GM21723 (cell line): ENCODE measurements at regions not wholly inside any gene's neighbourhood (a gene's known extent, or its start where the extent isn't known, plus 50 kb on each side); places are given as distances from the start of the nearest gene placed in this dataset.

Experiments
- ATAC-seq: cut with Tn5 transposase; IDR thresholded peaks from one replicate; pipeline ENCODE4 v1.9.1; 2021; ENCODE audit warnings: mild to moderate bottlenecking, moderate library complexity; ENCODE audit not compliant: unreplicated experiment

DNA sequence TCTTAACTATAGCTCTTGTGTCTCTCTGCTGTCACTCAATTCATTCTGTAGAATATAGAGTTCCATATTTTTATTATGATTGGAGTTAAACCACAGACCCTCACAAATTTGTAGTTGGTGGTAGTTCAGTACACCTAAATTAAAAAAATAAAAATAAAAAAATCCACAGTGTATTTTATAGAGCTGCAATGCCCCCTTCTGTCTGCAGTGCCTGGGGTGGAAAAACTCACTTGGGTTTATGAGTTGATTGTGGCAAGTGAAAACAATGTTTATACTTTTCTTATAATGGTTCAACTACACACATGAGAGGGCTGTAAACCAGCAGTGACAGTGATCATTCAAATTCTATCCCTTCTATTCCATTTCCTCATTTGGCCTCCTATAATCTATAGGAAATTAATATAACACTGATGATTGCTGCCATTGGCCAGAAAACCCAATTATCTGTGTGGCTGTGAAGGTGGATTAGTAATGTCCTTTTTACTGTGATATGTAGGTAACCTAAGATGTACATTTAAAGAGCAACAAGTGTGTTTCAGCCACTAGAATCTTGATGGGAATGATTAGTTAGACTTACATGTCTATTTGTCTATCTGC is 166.9 kb upstream of the LRIG3 start:
- no peak for ATAC-seq

DNA sequence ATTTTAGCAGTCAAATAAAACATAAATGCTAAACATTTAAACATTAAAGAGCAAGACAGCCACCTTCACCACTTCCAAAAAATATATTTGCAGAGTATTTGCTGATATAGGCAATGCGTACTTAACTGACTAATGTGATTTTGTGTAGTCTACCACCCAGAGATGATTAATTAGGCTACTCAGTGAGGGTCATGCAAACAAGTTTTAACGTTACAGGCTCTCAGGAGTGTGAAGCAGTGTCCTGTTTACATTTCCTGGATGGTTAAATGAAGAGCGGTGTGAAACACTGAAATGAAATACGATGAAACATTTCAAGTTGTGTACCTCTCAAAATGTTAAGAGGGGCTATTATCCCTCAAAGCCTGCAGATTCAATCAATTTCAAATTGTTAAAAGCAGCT is 165.8 kb upstream of the LRIG3 start:
- ATAC-seq: no peak

DNA sequence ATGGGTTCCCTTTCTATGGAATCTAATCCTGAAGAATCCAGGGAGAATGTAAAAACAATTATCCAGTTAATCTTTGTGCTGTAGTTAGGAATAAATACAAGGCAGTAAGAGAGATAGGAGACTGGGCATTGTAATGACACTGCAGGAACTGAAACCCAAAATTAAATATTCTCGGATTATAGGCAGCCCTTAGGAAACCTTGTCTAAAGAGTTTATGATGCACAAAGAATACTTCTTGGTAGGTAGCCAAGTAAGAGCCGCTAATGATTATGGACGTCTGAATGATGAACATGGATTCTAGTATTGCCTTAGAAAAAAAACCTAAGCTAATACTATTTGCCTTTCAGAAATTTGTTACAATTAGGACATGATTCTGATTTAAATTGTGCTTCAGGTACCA is 165.4 kb upstream of the LRIG3 start:
- no peak for ATAC-seq

DNA sequence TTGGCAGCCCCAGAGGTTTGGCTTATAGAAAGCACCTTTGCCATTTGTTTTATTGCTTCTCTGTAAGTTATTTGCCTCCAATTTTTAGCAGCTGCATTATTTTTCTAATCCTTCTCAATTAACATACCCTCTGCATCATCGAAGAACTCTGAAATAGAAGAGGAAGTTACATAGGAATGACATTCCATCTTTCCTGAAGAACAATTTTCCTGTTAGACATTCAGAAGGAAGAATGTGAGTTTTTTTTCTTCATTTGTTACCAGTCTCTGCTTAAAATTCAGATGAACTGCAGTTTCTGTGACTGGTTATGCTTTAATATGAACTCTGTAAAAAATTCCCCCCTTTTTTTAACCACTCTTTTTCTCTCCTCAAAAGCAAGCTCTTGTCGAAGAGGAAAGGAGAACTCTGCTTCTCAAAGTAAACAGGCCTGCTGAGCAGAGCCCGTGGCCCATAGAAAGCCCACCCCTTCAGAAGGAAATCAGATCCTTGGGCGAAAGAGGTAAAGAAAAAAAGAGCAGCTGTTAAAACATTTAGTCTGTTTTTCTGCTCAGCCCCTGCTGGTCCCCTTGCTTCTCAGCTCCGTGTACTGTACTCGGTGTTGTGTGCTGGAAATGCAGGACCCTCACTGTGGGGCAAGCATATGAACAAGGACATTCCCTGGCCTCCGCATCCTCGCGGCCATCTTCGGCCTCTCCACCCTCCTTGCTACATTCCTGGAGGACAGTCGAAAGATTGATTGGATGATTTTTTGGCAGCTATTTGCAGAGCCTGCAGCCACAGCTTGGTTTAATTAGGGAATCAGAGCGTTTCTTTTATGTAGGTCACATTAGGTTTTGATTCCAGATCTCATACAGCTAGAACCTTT is 164.4 kb upstream of the LRIG3 start:
- ATAC-seq: no peak

DNA sequence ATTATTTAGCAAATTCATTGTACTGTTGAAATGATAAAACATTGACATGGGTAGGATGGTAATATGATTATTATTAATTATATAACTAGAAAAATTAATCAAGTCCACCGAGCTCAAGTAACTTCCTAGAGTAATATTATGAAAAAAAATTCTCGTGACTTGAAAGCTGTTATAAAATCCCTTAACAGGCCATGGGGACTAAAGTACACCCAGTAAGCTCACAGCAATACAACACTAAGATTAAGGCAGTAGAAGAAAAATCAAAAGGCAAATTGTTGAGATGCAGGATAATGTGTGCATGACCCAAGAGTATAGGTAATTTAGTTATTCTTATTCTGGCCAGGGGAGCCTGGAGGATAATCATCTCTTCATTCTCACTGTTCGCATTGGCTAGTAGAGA is 162.6 kb upstream of the LRIG3 start:
- no peak for ATAC-seq

DNA sequence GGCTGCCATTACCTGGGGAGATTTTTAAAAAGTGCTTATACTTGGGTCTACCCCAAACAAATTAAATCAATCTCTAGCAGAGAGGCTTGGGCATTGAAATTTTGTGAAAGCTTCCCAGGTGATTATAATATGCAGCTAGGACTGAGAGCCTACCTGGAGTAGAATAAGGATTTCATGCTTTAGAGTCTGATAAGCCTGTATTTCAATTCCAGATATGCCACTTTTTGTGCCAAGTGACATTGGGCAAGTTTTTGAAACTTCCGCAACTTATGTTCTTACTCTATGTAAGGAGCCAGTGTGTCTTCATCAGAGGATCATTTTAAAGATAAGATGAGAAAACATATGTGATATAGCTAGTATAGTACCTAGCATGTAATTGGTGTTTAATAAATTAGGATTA is 159.8 kb upstream of the LRIG3 start:
- no peak for ATAC-seq

DNA sequence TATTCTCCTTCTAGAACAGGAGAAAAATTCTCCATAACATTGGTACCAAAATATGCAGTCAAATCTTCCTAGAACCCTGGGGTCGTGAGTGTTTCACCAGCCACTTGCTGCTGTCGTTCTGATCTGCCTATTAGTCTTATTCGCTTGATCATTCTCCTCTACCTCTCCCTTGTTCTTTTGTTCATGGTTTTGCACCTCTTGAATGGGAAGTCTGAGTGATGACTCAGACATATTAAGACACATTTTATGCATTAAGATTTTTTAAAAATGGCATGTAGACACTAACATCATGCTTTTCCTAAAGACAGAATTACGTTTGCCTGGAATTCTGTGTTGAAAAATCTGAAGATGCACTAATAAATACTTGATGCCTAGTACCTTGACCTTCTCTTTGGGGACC is 159.2 kb upstream of the LRIG3 start:
- no peak for ATAC-seq

DNA sequence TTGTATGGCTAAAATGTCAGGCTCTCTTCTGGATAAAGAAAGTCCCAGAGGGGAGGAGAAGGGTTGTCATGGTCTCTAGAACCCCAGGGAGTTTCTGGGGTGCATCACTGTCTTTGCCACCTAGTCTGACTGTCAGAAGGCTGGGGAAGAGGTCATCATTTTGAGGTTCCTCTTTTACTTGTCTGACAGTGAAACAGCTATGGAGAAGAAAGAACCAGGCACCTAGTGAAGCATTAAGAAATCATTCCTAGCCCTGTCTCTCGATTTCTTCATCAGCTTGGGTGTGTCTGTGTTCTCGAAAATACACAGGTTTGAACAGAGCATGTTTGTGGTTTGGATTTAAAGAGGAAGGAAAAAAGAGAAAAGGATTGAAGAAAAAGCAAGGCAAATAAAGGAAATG is 158.7 kb upstream of the LRIG3 start:
- ATAC-seq: no peak

DNA sequence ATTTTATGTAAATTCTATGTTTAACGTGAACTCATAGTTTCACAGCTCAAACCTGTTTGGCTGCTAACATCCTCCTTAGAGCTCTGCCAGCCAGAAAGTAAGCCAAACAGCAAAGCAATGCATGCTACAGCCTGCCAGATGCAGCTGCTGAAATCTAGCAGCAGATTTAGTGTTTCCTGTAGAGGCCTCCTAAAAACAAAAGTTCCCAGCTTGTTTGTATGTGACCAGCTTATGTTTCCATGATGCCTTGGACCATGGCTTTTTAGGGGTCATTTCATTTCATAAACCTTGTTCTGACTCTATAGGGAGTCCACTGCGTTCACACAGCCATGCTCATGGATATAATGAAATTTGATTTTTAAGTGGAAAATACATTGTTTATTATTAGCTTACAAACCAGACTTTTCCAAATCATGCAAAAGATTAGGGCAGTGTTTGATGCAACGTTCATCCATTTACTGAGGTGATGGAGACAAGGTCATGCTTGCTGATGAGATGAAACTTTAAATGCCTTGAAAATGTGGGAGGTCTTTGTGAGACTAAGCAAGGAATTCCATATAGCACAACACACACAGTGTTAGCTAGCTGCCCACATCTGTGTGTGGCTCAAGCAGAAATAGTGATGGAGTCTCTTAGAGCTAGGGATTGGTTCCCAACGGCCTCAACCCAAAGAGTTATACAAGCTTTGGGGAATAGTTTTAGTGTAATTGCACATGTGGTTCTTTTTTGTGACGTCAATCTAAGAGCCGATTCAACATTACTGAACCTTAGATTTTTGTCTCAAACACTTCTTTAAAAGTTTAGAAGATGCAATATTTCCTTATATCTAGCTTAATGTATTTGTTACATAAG is 157.5 kb upstream of the LRIG3 start:
- no peak for ATAC-seq

DNA sequence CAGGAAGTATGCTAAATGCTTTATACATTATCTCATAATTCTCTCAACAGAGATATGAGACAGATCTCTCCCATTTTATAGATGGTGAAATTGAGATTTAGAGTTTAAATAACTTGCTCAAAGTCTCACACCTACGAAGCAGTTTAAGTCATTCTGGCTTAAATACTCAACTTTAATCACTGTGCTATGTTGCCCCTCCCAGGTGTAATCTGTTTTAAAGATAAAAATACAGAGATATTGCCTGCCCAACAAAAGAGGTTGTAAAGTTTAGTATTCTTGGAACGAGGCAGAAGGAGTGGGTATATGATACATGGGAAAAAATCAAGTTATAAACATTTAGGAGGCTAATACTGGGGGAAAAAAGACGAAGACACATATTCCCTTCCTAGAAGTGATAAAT is 156.8 kb upstream of the LRIG3 start:
- no peak for ATAC-seq

DNA sequence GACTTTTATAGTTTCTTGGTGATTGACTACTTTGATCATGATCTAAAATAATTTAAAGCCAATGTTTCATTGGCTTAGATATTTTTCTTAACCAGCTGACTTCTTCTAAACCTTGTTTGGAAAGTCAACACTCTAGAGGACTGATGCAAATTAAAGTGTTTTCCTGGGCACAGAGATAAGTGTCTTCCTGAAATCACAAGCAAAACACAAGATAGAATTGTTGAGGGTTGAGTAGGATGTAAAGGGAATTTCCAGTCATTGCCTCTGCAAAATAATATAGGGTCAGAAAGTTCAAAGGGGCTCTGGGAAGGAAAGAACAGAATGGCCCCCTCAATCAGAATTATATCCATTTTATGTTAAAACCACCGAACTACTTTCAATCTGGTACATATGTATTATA is 156.3 kb upstream of the LRIG3 start:
- no peak for ATAC-seq

DNA sequence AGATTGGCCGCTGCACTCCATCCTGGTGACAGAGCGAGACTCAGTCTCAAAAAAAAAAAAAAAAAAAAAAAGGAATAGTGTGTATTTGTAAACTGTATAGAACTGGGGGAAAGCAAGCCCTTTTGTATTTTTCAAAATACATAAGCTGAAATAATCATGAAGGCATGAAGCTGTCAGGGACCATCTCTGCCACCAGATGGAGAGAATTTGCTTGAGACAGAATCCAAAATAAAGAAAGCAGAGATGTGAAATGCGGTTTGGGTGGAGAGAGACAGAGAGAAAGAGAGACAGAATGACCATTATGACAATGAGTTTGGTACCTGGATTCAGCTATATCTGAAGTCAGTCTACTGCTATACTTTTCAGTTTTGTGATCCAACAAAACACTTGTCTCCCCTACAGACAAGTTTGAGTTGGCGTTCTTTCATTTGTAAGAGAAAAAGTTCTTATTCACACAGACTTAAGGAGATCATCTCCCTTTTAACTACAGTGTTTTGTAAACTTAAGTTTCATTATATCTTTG is 155.7 kb upstream of the LRIG3 start:
- no peak for ATAC-seq

DNA sequence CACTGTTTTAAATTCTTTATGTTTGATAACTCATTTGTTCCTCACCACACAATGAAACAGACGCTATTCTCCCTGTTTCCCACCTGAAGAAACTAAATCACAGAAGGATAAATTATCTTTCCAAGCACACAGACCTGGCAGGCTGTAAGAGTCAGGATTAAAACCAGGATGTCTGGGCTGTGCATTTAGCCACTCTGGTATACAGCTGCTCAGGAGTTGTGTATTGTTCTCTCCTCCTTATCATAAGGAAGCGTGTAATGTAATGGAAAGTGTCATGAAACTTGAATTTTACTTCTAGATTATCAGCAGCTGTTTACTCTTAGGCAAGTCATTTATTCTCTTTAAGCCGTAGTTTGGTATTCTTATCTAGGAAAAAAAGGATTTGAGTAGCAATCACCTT is 154.8 kb upstream of the LRIG3 start:
- ATAC-seq: no peak

DNA sequence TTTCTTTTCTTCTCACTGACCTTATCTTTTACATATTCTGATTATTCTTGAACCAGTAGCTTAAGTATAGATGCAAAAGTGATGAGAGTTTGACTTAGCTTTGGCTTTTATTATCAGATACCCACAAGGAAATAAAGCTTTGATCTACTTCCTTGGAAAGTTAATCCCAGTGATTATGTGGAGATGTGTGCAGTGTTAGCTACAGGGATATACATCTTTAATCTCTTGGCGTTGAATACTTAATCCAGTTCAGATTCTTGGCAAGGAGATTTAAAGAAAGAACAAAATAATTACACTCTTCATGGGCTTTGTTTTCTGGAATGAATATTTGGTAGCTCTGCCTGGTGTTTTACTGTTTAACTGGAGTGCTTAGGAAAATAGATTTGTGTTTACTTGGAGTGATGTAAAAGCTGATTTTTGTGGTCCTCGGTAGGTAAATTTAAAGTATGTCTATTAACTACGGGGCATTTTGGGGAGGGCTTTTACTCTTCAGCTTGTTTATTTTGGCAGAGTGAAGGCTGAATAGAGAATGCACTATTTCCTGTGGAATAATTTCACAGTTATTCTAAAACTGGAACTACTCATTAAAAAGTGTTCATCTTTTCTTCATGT is 150.1 kb upstream of the LRIG3 start:
- no peak for ATAC-seq

DNA sequence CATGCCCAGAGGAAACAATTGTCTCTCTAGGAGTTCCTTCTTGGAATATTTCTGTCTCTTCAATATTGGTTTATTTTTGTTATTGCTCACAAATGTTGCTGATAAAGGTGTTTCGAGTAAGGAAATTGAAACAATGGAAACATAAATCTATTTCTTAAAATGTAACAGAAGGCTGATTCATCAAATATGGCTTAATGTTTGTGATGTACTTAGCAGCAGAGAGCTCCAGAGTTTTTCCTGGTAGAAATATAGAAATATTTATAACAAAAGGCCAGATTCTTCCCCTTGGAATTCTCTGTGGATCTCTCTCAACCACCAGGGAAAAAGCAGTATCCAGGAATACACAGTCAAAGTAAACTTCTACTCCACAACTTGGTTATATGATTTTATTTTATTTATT is 149.2 kb upstream of the LRIG3 start:
- no peak for ATAC-seq

DNA sequence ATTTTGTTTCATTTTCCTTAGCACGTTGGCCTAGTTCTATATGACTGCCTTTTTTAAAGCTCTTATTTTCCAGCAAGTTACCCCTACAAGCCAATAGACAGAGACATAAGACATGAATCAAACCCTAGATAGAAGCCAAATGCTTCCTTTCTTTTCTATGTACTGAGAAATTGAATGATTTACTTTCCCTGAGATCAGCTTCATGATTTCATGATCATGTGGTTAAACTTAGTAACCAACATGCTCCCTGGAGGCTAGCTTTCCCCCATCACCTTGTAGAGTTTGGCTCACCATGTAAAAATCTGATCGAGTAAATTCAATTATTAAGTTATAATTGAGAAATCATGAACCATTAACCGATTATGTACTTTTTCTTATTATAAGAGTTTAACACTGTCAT is 148.1 kb upstream of the LRIG3 start:
- no peak for ATAC-seq

DNA sequence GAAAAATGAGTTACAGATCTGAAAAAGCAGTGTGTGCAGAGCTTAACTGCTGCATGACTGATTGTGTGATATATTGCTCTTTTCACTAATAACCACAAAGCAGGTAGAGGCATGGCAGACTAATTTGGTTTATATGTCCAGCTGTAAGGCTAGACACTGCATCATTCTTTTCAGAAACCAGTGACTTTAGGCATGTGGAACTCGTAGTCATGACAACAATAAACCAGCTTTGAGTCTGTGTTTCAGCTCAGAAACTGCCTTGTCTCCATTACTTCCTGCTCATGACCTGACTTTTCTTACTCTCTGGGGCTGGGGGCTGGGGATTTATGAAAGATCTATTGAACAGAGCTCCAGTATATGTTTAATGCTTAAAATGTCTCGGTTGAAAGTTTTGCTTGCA is 146.8 kb upstream of the LRIG3 start:
- ATAC-seq: no peak

DNA sequence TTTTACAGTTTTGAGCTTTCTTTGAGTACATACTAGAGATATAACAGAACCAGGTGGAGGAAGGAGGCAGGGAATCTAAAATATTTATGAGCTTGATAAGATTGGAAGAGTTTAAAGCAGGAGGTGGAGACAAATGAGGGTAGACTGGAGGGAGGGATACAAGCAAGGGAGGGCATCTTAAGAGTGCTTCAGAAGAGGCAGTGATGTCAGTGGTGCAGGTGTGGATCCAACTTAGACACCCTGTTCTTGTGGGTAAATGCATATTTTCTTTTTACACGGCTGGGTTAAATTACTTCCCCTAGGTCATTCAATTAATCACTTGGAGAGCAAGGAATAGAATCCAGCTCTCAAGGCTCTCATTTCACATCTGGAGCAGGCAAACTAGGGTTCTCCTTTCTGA is 146.1 kb upstream of the LRIG3 start:
- no peak for ATAC-seq

DNA sequence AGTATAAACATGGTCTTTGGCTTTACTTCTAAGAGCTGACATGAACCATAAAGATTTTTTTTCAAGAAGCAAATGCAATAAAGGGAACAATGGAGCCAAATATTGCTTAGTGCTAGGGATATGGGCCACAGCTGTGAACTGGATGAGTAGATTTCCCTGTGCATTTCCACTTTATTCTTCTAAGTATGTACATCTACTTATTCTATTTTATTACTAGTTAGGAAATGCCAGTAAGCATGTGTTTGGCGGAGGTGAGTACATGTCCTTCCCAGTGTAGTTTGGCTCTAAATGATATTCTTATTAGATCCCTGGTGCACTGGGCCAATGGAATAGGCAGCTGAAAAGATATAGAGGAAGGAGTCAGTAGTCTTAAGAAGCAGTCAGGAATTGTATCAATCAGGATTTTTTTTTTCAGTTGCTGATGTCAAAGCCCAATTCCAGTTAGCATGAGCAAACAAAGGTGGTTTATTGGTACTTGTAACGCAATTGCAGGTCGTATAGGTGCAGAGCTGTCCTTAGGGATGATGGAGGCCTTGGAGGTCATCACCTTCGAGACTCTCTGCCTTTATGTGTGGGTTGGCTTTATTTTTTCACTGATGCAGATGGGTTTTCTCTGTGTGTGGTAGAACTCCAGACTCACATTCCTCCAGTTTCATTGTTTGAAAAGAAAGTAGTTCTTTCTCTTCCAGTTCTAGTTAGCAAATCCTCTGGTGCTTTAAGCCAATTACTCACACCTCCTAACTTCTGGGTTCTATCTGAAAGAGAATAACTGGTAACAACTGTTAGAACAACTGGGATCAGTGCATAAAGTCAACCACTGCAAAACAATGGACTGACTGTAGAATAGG is 139.0 kb upstream of the LRIG3 start:
- no peak for ATAC-seq

DNA sequence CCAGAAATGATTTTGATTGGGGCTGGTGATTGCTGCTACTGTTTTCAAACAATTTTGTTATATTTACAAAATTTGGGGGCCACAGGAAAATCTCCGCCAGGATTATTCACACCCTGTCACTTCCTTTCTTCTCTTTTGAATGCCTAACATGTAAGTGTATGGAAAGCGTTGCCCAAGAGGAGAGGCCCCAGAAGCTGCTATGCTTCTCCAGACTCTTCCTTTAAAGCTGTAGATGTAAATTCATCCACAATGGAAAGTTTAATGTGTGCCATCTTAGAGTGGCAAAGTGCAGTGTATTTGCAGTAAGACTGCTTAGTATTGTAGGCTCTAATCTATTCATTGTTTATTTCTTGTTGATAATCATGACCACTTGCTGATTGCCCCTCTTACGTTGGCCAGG is 136.7 kb upstream of the LRIG3 start:
- no peak for ATAC-seq
